Activated CD8-positive, alpha-beta T cell treated with anti-CD3 and anti-CD28 coated beads for 36 hours (primary cell): ENCODE measurements at regions not wholly inside any gene's neighbourhood (a gene's known extent, or its start where the extent isn't known, plus 50 kb on each side); places are given as distances from the start of the nearest gene placed in this dataset.

Experiments used
- ATAC-seq: fragments of 200-7000 bp; cut with Tn5 transposase; one replicate; pipeline ENCODE4 v1.10.0; 2021; ENCODE audit warnings: mild to moderate bottlenecking, moderate library complexity
- CTCF ChIA-PET: fragments of 350-600 bp; sonication (Branson Sonifier 250); formaldehyde crosslinking; loops from one replicate; lab custom pipeline; 2021; ENCODE audit warnings: antibody characterized with exemption; lab: Charles Lee
- POLR2A ChIA-PET: fragments of 350-600 bp; sonication (Branson Sonifier 250); formaldehyde crosslinking; loops from one replicate; lab custom pipeline; 2021; ENCODE audit warnings: antibody characterized with exemption; lab: Charles Lee
- DNase-seq: peaks from one replicate; pipeline ENCODE4 v3.0.0-alpha.2; 2020
- H3K27ac Mint-ChIP-seq: one replicate; pipeline ENCODE4 v1.8.0; 2021; ENCODE audit warnings: mild to moderate bottlenecking, mixed read lengths
- H3K27me3 Mint-ChIP-seq: one replicate; pipeline ENCODE4 v1.8.0; 2021; ENCODE audit warnings: mixed read lengths
- H3K36me3 Mint-ChIP-seq: one replicate; pipeline ENCODE4 v1.8.0; 2021; ENCODE audit warnings: low read depth, mixed read lengths
- H3K4me1 Mint-ChIP-seq: one replicate; pipeline ENCODE4 v1.8.0; 2021; ENCODE audit warnings: low read depth, mixed read lengths
- H3K4me3 Mint-ChIP-seq: one replicate; pipeline ENCODE4 v1.8.0; 2021; ENCODE audit warnings: mild to moderate bottlenecking, moderate library complexity, mixed read lengths
- H3K9me3 Mint-ChIP-seq: one replicate; pipeline ENCODE4 v1.8.0; 2021; ENCODE audit warnings: mixed read lengths
- CTCF ChIP-seq: fragments of 200-600 bp; IDR thresholded peaks from one replicate; pipeline ENCODE4 v1.8.0; 2022; ENCODE audit warnings: antibody characterized with exemption, mild to moderate bottlenecking
- intact Hi-C: fragments of 100-400 bp; cut with micrococcal nuclease; formaldehyde crosslinking; loops from one replicate; pipeline ENCODE4 v1.10.0; 2022

- TF ChIP-seq CTCF: no peak
- H3K9me3 Mint-ChIP-seq: no peaks in the 10 kb centered on the region
- no peaks in the 10 kb centered on the region for H3K4me1 Mint-ChIP-seq
- no peaks in the 10 kb centered on the region for H3K36me3 Mint-ChIP-seq
- H3K27ac Mint-ChIP-seq: no peak overlapping the region
- intact Hi-C loops: no loop called here
- DNase-seq (no peak), ATAC-seq (no peak)
- no peak overlapping the region for H3K4me3 Mint-ChIP-seq
- H3K27me3 Mint-ChIP-seq: peaks cover 1% of the 10 kb centered on the region
- CTCF ChIA-PET: interaction anchor here (0.9 kb wide), 1 partner anchor 16 kb away, joined by 3 read pairs; no protein-coding TSS in a partner anchor
- POLR2A ChIA-PET: no interaction called here
Measured at GRCh38 chr2:167534443-167534842, 646.2 kb downstream of the XIRP2 start.

- Mint-ChIP-seq H3K9me3 (no peaks in the 10 kb centered on the region), H3K36me3 (no peaks in the 10 kb centered on the region), H3K27ac (no peak overlapping the region), H3K4me3 (no peak overlapping the region), H3K27me3 (no peaks in the 10 kb centered on the region), H3K4me1 (no peaks in the 10 kb centered on the region)
- TF ChIP-seq CTCF: no peak
- ChIA-PET CTCF (no interaction called here), POLR2A (no interaction called here)
- intact Hi-C loops: no loop called here
- ATAC-seq (no peak), DNase-seq (no peak)
Measured at GRCh38 chr2:167524786-167525185, 636.5 kb downstream of the XIRP2 start.

- Mint-ChIP-seq H3K9me3 (no peaks in the 10 kb centered on the region), H3K36me3 (no peaks in the 10 kb centered on the region), H3K4me1 (no peaks in the 10 kb centered on the region), H3K27me3 (no peaks in the 10 kb centered on the region), H3K27ac (no peak overlapping the region), H3K4me3 (no peak overlapping the region)
- ATAC-seq: no peak
- POLR2A ChIA-PET: no interaction called here
- intact Hi-C loops: no loop called here
- no peak for TF ChIP-seq CTCF
- CTCF ChIA-PET: no interaction called here
- no peak for DNase-seq
Measured at GRCh38 chr2:167510071-167510759, 621.9 kb downstream of the XIRP2 start.

GRCh38 chr2:167509586-167509985, 621.3 kb downstream of the XIRP2 start:
- Mint-ChIP-seq H3K27me3 (no peaks in the 10 kb centered on the region), H3K9me3 (no peaks in the 10 kb centered on the region), H3K36me3 (no peaks in the 10 kb centered on the region), H3K27ac (no peak overlapping the region), H3K4me1 (no peaks in the 10 kb centered on the region), H3K4me3 (no peak overlapping the region)
- ATAC-seq: no peak
- DNase-seq: no peak
- ChIA-PET CTCF (no interaction called here), POLR2A (no interaction called here)
- intact Hi-C loops: no loop called here
- no peak for TF ChIP-seq CTCF

GRCh38 chr2:167508709-167509108, 620.4 kb downstream of the XIRP2 start:
- Mint-ChIP-seq H3K27me3 (no peaks in the 10 kb centered on the region), H3K9me3 (no peaks in the 10 kb centered on the region), H3K27ac (no peak overlapping the region), H3K4me3 (no peak overlapping the region), H3K36me3 (no peaks in the 10 kb centered on the region), H3K4me1 (no peaks in the 10 kb centered on the region)
- no peak for TF ChIP-seq CTCF
- ChIA-PET POLR2A (no interaction called here), CTCF (no interaction called here)
- ATAC-seq: no peak
- no peak for DNase-seq
- intact Hi-C loops: no loop called here
